PFSK-1 (cell line): ENCODE measurements at regions not wholly inside any gene's neighbourhood (a gene's known extent, or its start where the extent isn't known, plus 50 kb on each side); places are given as distances from the start of the nearest gene placed in this dataset.

ENCODE experiments used
- FOXP2 ChIP-seq: optimal IDR thresholded peaks from 2 replicates; pipeline ENCODE3; 2011; ENCODE audit warnings: borderline replicate concordance, control low read depth, inconsistent platforms; ENCODE audit not compliant: insufficient read depth; ENCODE audit errors: extremely low read length, extremely low read depth
- POLR2AphosphoS5 ChIP-seq: IDR thresholded peaks from 2 replicates; pipeline ENCODE4 v1.6.1; 2012; ENCODE audit warnings: low read depth, mild to moderate bottlenecking, control low read depth, low read length, moderate library complexity
- SIN3A ChIP-seq: IDR thresholded peaks from 2 replicates; pipeline ENCODE4 v1.6.1; 2012; ENCODE audit warnings: mild to moderate bottlenecking, low read length, moderate library complexity, borderline replicate concordance; ENCODE audit not compliant: insufficient read depth
- TAF1 ChIP-seq: IDR thresholded peaks from 2 replicates; pipeline ENCODE4 v1.6.1; 2012; ENCODE audit warnings: low read length, control low read depth, borderline replicate concordance; ENCODE audit not compliant: insufficient read depth
- TF ChIP-seq, protein P1 (sequence below), 2 experiments: IDR thresholded peaks; 2 replicates each; pipeline versions ENCODE4 v1.6.1 to v1.8.0; 2011 to 2012; ENCODE audit warnings: low read depth in 2 of 2, low read length in 2 of 2, control low read depth in 1 of 2, inconsistent platforms in 1 of 2, mild to moderate bottlenecking in 1 of 2, moderate library complexity in 1 of 2; ENCODE audit not compliant: insufficient read depth in 1 of 2

DNA sequence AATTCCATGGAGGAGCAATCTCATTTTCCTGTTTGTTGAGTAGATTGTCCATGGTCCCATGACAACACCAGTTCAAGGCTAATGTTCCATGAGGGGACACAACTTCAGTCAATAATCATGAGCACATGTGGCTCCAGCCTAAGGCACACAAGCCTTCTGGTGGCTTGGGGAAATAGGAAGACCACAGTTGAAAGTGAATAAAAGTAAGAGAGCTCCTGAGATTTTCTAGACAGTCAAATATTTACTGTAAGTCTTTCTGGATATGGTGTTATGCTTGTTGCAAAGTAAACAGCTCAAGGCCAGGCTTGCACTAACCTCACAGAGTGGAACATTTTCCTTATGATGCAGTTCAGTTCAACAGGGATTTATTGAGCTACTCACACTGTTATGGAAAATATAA, 206.9 kb upstream of the SLC38A2 start:
- TF ChIP-seq SIN3A: no peak
- TF ChIP-seq TAF1: no peak
- TF ChIP-seq POLR2AphosphoS5: no peak
- TF ChIP-seq, protein P1, sequence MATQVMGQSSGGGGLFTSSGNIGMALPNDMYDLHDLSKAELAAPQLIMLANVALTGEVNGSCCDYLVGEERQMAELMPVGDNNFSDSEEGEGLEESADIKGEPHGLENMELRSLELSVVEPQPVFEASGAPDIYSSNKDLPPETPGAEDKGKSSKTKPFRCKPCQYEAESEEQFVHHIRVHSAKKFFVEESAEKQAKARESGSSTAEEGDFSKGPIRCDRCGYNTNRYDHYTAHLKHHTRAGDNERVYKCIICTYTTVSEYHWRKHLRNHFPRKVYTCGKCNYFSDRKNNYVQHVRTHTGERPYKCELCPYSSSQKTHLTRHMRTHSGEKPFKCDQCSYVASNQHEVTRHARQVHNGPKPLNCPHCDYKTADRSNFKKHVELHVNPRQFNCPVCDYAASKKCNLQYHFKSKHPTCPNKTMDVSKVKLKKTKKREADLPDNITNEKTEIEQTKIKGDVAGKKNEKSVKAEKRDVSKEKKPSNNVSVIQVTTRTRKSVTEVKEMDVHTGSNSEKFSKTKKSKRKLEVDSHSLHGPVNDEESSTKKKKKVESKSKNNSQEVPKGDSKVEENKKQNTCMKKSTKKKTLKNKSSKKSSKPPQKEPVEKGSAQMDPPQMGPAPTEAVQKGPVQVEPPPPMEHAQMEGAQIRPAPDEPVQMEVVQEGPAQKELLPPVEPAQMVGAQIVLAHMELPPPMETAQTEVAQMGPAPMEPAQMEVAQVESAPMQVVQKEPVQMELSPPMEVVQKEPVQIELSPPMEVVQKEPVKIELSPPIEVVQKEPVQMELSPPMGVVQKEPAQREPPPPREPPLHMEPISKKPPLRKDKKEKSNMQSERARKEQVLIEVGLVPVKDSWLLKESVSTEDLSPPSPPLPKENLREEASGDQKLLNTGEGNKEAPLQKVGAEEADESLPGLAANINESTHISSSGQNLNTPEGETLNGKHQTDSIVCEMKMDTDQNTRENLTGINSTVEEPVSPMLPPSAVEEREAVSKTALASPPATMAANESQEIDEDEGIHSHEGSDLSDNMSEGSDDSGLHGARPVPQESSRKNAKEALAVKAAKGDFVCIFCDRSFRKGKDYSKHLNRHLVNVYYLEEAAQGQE (IDR thresholded peaks at IDR 0.05; ENCODE audit: insufficient read depth in 1 of 2, low read depth in 2 of 2, low read length in 2 of 2): no peak
- TF ChIP-seq FOXP2: no peak
